Astrocyte (in vitro differentiated cells and primary cell): ENCODE measurements at regions not wholly inside any gene's neighbourhood (a gene's known extent, or its start where the extent isn't known, plus 50 kb on each side); places are given as distances from the start of the nearest gene placed in this dataset.

Experiments used
- DNase-seq: peaks from one replicate; pipeline ENCODE4 v3.0.0-alpha.2; 2010; ENCODE audit warnings: low read depth
- FAIRE-seq: peaks from 2 replicates; lab custom pipeline; 2011; peaks lifted over from hg19 to GRCh38; lab: Jason Lieb, UNC
- H2AFZ ChIP-seq: 2 replicates; pipeline ENCODE4 v1.6.0; 2012; ENCODE audit warnings: low read depth, low read length, inconsistent platforms
- H3K27ac ChIP-seq: 2 replicates; pipeline ENCODE4 v1.5.1; 2011; ENCODE audit warnings: low read depth, low read length, inconsistent platforms
- H3K27me3 ChIP-seq: 2 replicates; pipeline ENCODE4 v1.6.0; 2011; ENCODE audit warnings: low read length, inconsistent platforms; ENCODE audit not compliant: insufficient read depth
- H3K36me3 ChIP-seq: 2 replicates; pipeline ENCODE4 v1.5.1; 2011; ENCODE audit warnings: low read length, inconsistent platforms; ENCODE audit not compliant: insufficient read depth
- H3K4me1 ChIP-seq: 2 replicates; pipeline ENCODE4 v1.5.1; 2011; ENCODE audit warnings: low read length, inconsistent platforms; ENCODE audit not compliant: insufficient read depth
- H3K4me2 ChIP-seq: 2 replicates; pipeline ENCODE4 v1.6.0; 2012; ENCODE audit warnings: low read length, inconsistent platforms
- H3K4me3 ChIP-seq: 2 replicates; pipeline ENCODE4 v1.5.1; 2011; ENCODE audit warnings: low read depth, mild to moderate bottlenecking, low read length, inconsistent platforms; ENCODE audit not compliant: insufficient read depth
- H3K79me2 ChIP-seq: 2 replicates; pipeline ENCODE4 v1.6.0; 2012; ENCODE audit warnings: mild to moderate bottlenecking, low read length, inconsistent platforms; ENCODE audit not compliant: insufficient read depth
- H3K9ac ChIP-seq: 2 replicates; pipeline ENCODE4 v1.6.0; 2012; ENCODE audit warnings: mild to moderate bottlenecking, low read length, inconsistent platforms
- H3K9me3 ChIP-seq: 2 replicates; pipeline ENCODE4 v1.5.1; 2012; ENCODE audit warnings: low read depth, mild to moderate bottlenecking, low read length, inconsistent platforms; ENCODE audit not compliant: insufficient read depth
- H4K20me1 ChIP-seq: 2 replicates; pipeline ENCODE4 v1.6.0; 2012; ENCODE audit warnings: low read length, inconsistent platforms; ENCODE audit not compliant: insufficient read depth
- H3K27ac Mint-ChIP-seq: one replicate; pipeline ENCODE4 v1.8.0; 2021; ENCODE audit warnings: mild to moderate bottlenecking, mixed read lengths; ENCODE audit not compliant: unreplicated experiment
- H3K27me3 Mint-ChIP-seq: one replicate; pipeline ENCODE4 v1.8.0; 2021; ENCODE audit warnings: low read depth, mixed read lengths; ENCODE audit not compliant: unreplicated experiment
- H3K36me3 Mint-ChIP-seq: one replicate; pipeline ENCODE4 v1.8.0; 2021; ENCODE audit warnings: low read depth, mixed read lengths; ENCODE audit not compliant: unreplicated experiment
- H3K4me1 Mint-ChIP-seq: one replicate; pipeline ENCODE4 v1.8.0; 2021; ENCODE audit warnings: low read depth, mixed read lengths; ENCODE audit not compliant: unreplicated experiment
- H3K4me3 Mint-ChIP-seq: one replicate; pipeline ENCODE4 v1.8.0; 2021; ENCODE audit warnings: mild to moderate bottlenecking, moderate library complexity, mixed read lengths; ENCODE audit not compliant: unreplicated experiment
- H3K9me3 Mint-ChIP-seq: one replicate; pipeline ENCODE4 v1.8.0; 2021; ENCODE audit warnings: mild to moderate bottlenecking, mixed read lengths; ENCODE audit not compliant: unreplicated experiment
- CTCF ChIP-seq: IDR thresholded peaks from 2 replicates; pipeline ENCODE4 v1.5.1; 2011; ENCODE audit warnings: low read depth, mild to moderate bottlenecking, inconsistent platforms, low read length, moderate library complexity; ENCODE audit not compliant: insufficient read depth
- EZH2 ChIP-seq: IDR thresholded peaks from 2 replicates; pipeline ENCODE4 v1.6.1; 2012; ENCODE audit warnings: mild to moderate bottlenecking, low read length, inconsistent platforms; ENCODE audit not compliant: insufficient read depth

DNA sequence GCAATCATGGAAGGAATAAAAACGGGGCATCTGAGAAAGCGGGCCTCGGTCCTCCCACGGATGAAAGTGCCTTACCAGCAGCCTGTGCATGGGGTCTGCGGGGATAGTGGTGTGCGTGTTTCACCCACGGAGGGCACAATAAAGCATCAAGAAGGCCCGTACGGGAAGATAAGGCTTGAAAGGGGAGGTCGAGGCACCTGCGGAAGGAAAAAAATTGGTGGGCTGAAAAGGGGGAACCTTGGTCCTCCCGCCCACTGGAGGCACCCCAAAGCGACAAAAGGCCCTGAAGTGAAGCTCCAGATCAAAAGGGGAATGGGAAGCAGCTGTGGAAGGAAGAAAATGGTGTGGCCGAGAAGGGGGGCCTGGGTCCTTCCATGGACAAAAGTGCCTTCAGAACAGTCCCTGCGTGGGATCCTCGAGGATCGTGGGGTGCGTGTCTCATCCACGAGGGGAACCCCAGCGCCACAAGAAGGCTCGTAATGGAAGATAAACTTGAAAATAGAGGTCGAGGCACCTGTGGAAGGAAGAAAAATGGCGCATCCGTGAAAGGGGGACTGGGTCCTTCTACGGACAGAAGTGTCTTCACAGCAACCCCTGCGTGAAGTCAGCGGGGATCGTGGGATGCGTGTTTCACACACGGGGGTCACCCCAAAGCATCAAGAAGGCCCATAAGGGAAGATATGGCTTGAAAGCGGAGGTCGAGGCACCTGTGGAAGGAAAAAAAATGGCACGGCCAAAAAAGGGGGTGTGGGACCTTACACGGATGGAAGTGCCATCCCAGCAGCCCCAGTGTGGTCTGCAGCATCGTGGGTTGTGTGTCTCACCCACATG lies 276.9 kb downstream of the ALG10 start:
- Mint-ChIP-seq H3K36me3 (no peaks in the 10 kb centered on the region), H3K9me3 (peaks cover 62% of the 10 kb centered on the region), H3K4me1 (no peaks in the 10 kb centered on the region), H3K27me3 (no peaks in the 10 kb centered on the region), H3K4me3 (no peak overlapping the region), H3K27ac (no peak overlapping the region)
- no peak overlapping the region for H3K4me3 ChIP-seq
- no peak overlapping the region for H2AFZ ChIP-seq
- H3K27me3 ChIP-seq = no peaks in the 10 kb centered on the region
- no peaks in the 10 kb centered on the region for H3K36me3 ChIP-seq
- no peaks in the 10 kb centered on the region for H3K79me2 ChIP-seq
- H4K20me1 ChIP-seq = no peaks in the 10 kb centered on the region
- no peak overlapping the region for H3K27ac ChIP-seq
- H3K9ac ChIP-seq = no peak overlapping the region
- DNase-seq (no peak), FAIRE-seq (no peak)
- no peaks in the 10 kb centered on the region for H3K4me1 ChIP-seq
- TF ChIP-seq EZH2 (no peak), CTCF (no peak)
- peaks cover 12% of the 10 kb centered on the region for H3K9me3 ChIP-seq
- no peak overlapping the region for H3K4me2 ChIP-seq

- H3K9me3 Mint-ChIP-seq = peaks cover 64% of the 10 kb centered on the region
- TF ChIP-seq CTCF = no peak
- no peak for TF ChIP-seq EZH2
- Histone ChIP-seq H3K79me2 (no peaks in the 10 kb centered on the region), H3K27me3 (no peaks in the 10 kb centered on the region), H3K9ac (no peak overlapping the region), H3K9me3 (peaks cover 12% of the 10 kb centered on the region), H3K36me3 (no peaks in the 10 kb centered on the region), H2AFZ (no peak overlapping the region), H3K4me3 (no peak overlapping the region), H4K20me1 (no peaks in the 10 kb centered on the region), H3K4me2 (no peak overlapping the region), H3K27ac (no peak overlapping the region), H3K4me1 (no peaks in the 10 kb centered on the region)
- H3K4me3 Mint-ChIP-seq = no peak overlapping the region
- FAIRE-seq = no peak
- no peaks in the 10 kb centered on the region for H3K27me3 Mint-ChIP-seq
- H3K27ac Mint-ChIP-seq = no peak overlapping the region
- H3K4me1 Mint-ChIP-seq = no peaks in the 10 kb centered on the region
- no peak for DNase-seq
- no peaks in the 10 kb centered on the region for H3K36me3 Mint-ChIP-seq
Observed at GRCh38 chr12:34299802-34300193, 277.5 kb downstream of the ALG10 start.
